IPS DF 4.7 (cell line): ENCODE measurements at regions not wholly inside any gene's neighbourhood (a gene's known extent, or its start where the extent isn't known, plus 50 kb on each side); places are given as distances from the start of the nearest gene placed in this dataset.
"Not testable (repeated sequence)": the region's sequence is repeated elsewhere in the genome, so short reads cannot be mapped to it uniquely, and the experiment has no call there.

Experiments used
- DNase-seq: peaks from one replicate; pipeline ENCODE4 v3.0.0-alpha.2; 2013; ENCODE audit warnings: low spot score; ENCODE audit errors: extremely low read depth

- no peak for DNase-seq
Observed at GRCh38 chr7:68925241-68925640, 673.0 kb upstream of the AUTS2 start.

GRCh38 chr7:68929781-68930261 is 668.5 kb upstream of the AUTS2 start:
- no peak for DNase-seq

- DNase-seq, result no peak
Observed at GRCh38 chr7:68936471-68937035, 661.7 kb upstream of the AUTS2 start.

GRCh38 chr7:68938151-68938550 is 660.1 kb upstream of the AUTS2 start:
- DNase-seq, result no peak

GRCh38 chr7:68943786-68944185 is 654.5 kb upstream of the AUTS2 start:
- DNase-seq, result no peak

GRCh38 chr7:68955656-68956055 is 642.6 kb upstream of the AUTS2 start:
- no peak for DNase-seq

- DNase-seq, result no peak
Observed at GRCh38 chr7:68958571-68958970, 639.7 kb upstream of the AUTS2 start.

GRCh38 chr7:68963552-68963951 is 634.7 kb upstream of the AUTS2 start:
- DNase-seq, result no peak

- no peak for DNase-seq
Observed at GRCh38 chr7:68964060-68964459, 634.2 kb upstream of the AUTS2 start.

GRCh38 chr7:68965351-68965750 is 632.9 kb upstream of the AUTS2 start:
- DNase-seq, result no peak

- DNase-seq, result no peak
Observed at GRCh38 chr7:68967598-68967997, 630.7 kb upstream of the AUTS2 start.

GRCh38 chr7:68969571-68969970 is 628.7 kb upstream of the AUTS2 start:
- DNase-seq, result no peak

GRCh38 chr7:68971634-68972340 is 626.5 kb upstream of the AUTS2 start:
- no peak for DNase-seq

GRCh38 chr7:68977385-68978055 is 620.8 kb upstream of the AUTS2 start:
- DNase-seq, result no peak

GRCh38 chr7:68978710-68979109 is 619.6 kb upstream of the AUTS2 start:
- DNase-seq, result no peak

- no peak for DNase-seq
Observed at GRCh38 chr7:68980011-68980410, 618.3 kb upstream of the AUTS2 start.

- DNase-seq, result not testable (repeated sequence)
Observed at GRCh38 chr7:68980432-68980831, 617.8 kb upstream of the AUTS2 start.

- DNase-seq, result no peak
Observed at GRCh38 chr7:68984306-68984705, 614.0 kb upstream of the AUTS2 start.

- DNase-seq, result no peak
Observed at GRCh38 chr7:68994841-68995240, 603.4 kb upstream of the AUTS2 start.

- no peak for DNase-seq
Observed at GRCh38 chr7:68998136-68998535, 600.1 kb upstream of the AUTS2 start.

GRCh38 chr7:69002416-69002815 is 595.9 kb upstream of the AUTS2 start:
- no peak for DNase-seq

GRCh38 chr7:69012149-69012548 is 586.1 kb upstream of the AUTS2 start:
- no peak for DNase-seq

GRCh38 chr7:69017208-69017607 is 581.1 kb upstream of the AUTS2 start:
- DNase-seq, result no peak
